IMR-90 (cell line): ENCODE measurements at regions not wholly inside any gene's neighbourhood (a gene's known extent, or its start where the extent isn't known, plus 50 kb on each side); places are given as distances from the start of the nearest gene placed in this dataset.

Experiments
- ATAC-seq: fragments of 200-7000 bp; cut with Tn5 transposase; 2 replicates; pipeline ENCODE4 v1.9.1; 2020; ENCODE audit warnings: low read depth, mild to moderate bottlenecking, moderate library complexity
- BruUV-seq: library from RNA; stranded (reverse); fragments of 400-500 nt; replicated peaks from 2 replicates; lab custom pipeline; 2021; lab: Mats Ljungman, UMichigan
- CTCF ChIA-PET: fragments of 300-600 bp; formaldehyde crosslinking; extraction: SDS; loops from one replicate; lab custom pipeline; 2021; ENCODE audit warnings: antibody characterized with exemption; lab: Yijun Ruan, JAX
- POLR2A ChIA-PET: fragments of 300-600 bp; sonication (Branson Sonifier 250); formaldehyde crosslinking; loops from one replicate; lab custom pipeline; 2022; ENCODE audit warnings: antibody characterized with exemption; ENCODE audit not compliant: unreplicated experiment; lab: Charles Lee
- DNase-seq: peaks from one replicate; pipeline ENCODE4 v3.0.0; 2013
- H2AFZ ChIP-seq: replicated peaks from 2 replicates; pipeline ENCODE3; 2013; ENCODE audit warnings: low read length, mild to moderate bottlenecking; ENCODE audit not compliant: poor library complexity
- H2AK5ac ChIP-seq: 2 replicates; pipeline ENCODE4 v1.6.1; 2013; ENCODE audit warnings: low read depth, low read length, inconsistent platforms
- H2AK9ac ChIP-seq: replicated peaks from 2 replicates; pipeline ENCODE3; 2013; ENCODE audit warnings: mild to moderate bottlenecking, low read depth, low read length, moderate library complexity; ENCODE audit not compliant: poor library complexity
- H2BK120ac ChIP-seq: 2 replicates; pipeline ENCODE4 v1.6.1; 2013; ENCODE audit warnings: low read depth, low read length, inconsistent platforms
- H2BK15ac ChIP-seq: 3 replicates; pipeline ENCODE4 v1.6.1; 2013; ENCODE audit warnings: low read depth, low read length, inconsistent platforms
- H2BK20ac ChIP-seq: 2 replicates; pipeline ENCODE4 v1.6.1; 2013; ENCODE audit warnings: low read depth, mild to moderate bottlenecking, inconsistent platforms, low read length, moderate library complexity
- H2BK5ac ChIP-seq: 2 replicates; pipeline ENCODE4 v1.6.1; 2013; ENCODE audit warnings: mild to moderate bottlenecking, low read depth, low read length, inconsistent platforms; ENCODE audit not compliant: poor library complexity, severe bottlenecking
- H3K14ac ChIP-seq: replicated peaks from 2 replicates; pipeline ENCODE4 v1.6.1; 2013; ENCODE audit warnings: low read depth, low read length, inconsistent platforms
- H3K18ac ChIP-seq: 2 replicates; pipeline ENCODE4 v1.6.1; 2013; ENCODE audit warnings: low read depth, low read length, control low read depth
- H3K23ac ChIP-seq: 2 replicates; pipeline ENCODE4 v1.6.1; 2013; ENCODE audit warnings: low read depth, low read length, inconsistent platforms
- H3K27ac ChIP-seq: 2 replicates; pipeline ENCODE4 v1.5.1; 2013; ENCODE audit warnings: mild to moderate bottlenecking, control low read depth, low read length; ENCODE audit not compliant: insufficient read depth
- H3K27me3 ChIP-seq: 2 replicates; pipeline ENCODE4 v1.6.1; 2013; ENCODE audit warnings: low read length; ENCODE audit not compliant: control insufficient read depth, insufficient read depth
- H3K36me3 ChIP-seq: 2 replicates; pipeline ENCODE4 v1.6.1; 2013; ENCODE audit warnings: low read length, mixed read lengths; ENCODE audit not compliant: control insufficient read depth, insufficient read depth
- H3K4ac ChIP-seq: 2 replicates; pipeline ENCODE4 v1.6.1; 2013; ENCODE audit warnings: low read depth, low read length, inconsistent platforms
- H3K4me1 ChIP-seq: 2 replicates; pipeline ENCODE4 v1.6.1; 2013; ENCODE audit warnings: low read length, mixed read lengths; ENCODE audit not compliant: control insufficient read depth, insufficient read depth
- H3K4me2 ChIP-seq: 2 replicates; pipeline ENCODE4 v1.6.1; 2013; ENCODE audit warnings: low read depth, mild to moderate bottlenecking, control low read depth, low read length, moderate library complexity
- H3K4me3 ChIP-seq: 2 replicates; pipeline ENCODE4 v1.5.1; 2013; ENCODE audit warnings: low read depth, mild to moderate bottlenecking, control low read depth, low read length, moderate library complexity; ENCODE audit not compliant: insufficient read depth
- H3K56ac ChIP-seq: 2 replicates; pipeline ENCODE4 v1.6.1; 2013; ENCODE audit warnings: low read length, inconsistent platforms; ENCODE audit not compliant: insufficient read depth; ENCODE audit errors: extremely low read depth
- H3K79me1 ChIP-seq, 2 experiments: 2 replicates each; pipeline ENCODE4 v1.6.1; 2013; ENCODE audit warnings: low read length in 2 of 2, inconsistent platforms in 1 of 2, low read depth in 1 of 2
- H3K9ac ChIP-seq: 2 replicates; pipeline ENCODE4 v1.6.1; 2013; ENCODE audit warnings: low read depth, low read length, control low read depth
- H3K9me1 ChIP-seq: 2 replicates; pipeline ENCODE4 v1.6.1; 2013; ENCODE audit warnings: low read length, inconsistent platforms; ENCODE audit not compliant: insufficient read depth
- H3K9me3 ChIP-seq: 2 replicates; pipeline ENCODE4 v1.6.1; 2013; ENCODE audit warnings: low read length; ENCODE audit not compliant: control insufficient read depth, insufficient read depth
- H4K20me1 ChIP-seq: 2 replicates; pipeline ENCODE4 v1.6.1; 2013; ENCODE audit warnings: low read length, inconsistent platforms; ENCODE audit not compliant: insufficient read depth
- H4K5ac ChIP-seq: 2 replicates; pipeline ENCODE4 v1.6.1; 2013; ENCODE audit warnings: mild to moderate bottlenecking, low read depth, low read length, control low read depth
- H4K8ac ChIP-seq, 2 experiments: 2 replicates each; pipeline ENCODE4 v1.6.1; 2013; ENCODE audit warnings: low read depth in 2 of 2, low read length in 2 of 2, control low read depth in 1 of 2, inconsistent platforms in 1 of 2
- H4K91ac ChIP-seq: 2 replicates; pipeline ENCODE4 v1.6.1; 2013; ENCODE audit warnings: low read depth, low read length, inconsistent platforms; ENCODE audit not compliant: insufficient read depth
- BHLHE40 ChIP-seq: fragments of 150-350 bp; IDR thresholded peaks from 2 replicates; pipeline ENCODE4 v1.6.1; 2016; ENCODE audit warnings: mild to moderate bottlenecking, low read depth, low read length
- CHD1 ChIP-seq: IDR thresholded peaks from 2 replicates; pipeline ENCODE4 v1.6.1; 2012; ENCODE audit warnings: low read depth, low read length, improper control_type of control experiment
- FOS ChIP-seq: fragments of 150-350 bp; IDR thresholded peaks from 2 replicates; pipeline ENCODE4 v1.6.1; 2016; ENCODE audit warnings: low read depth, low read length
- MAFK ChIP-seq: IDR thresholded peaks from 2 replicates; pipeline ENCODE4 v1.6.1; 2012; ENCODE audit warnings: low read depth, low read length, improper control_type of control experiment
- MXI1 ChIP-seq: IDR thresholded peaks from 2 replicates; pipeline ENCODE4 v1.6.1; 2012; ENCODE audit warnings: low read depth, mild to moderate bottlenecking, low read length, moderate library complexity, borderline replicate concordance
- NFE2L2 ChIP-seq: fragments of 150-350 bp; IDR thresholded peaks from 2 replicates; pipeline ENCODE4 v1.6.1; 2016; ENCODE audit warnings: low read depth, mild to moderate bottlenecking, low read length
- POLR2A ChIP-seq: IDR thresholded peaks from 2 replicates; pipeline ENCODE4 v1.6.1; 2012; ENCODE audit warnings: mild to moderate bottlenecking, low read depth, low read length
- RFX5 ChIP-seq: IDR thresholded peaks from 2 replicates; pipeline ENCODE4 v1.8.0; 2012; ENCODE audit warnings: low read depth, mild to moderate bottlenecking, low read length, moderate library complexity
- WGBS, 2 experiments: methylation state at CpG; one replicate each; pipeline versions ENCODE4 v1.1.5 to v1.1.7; 2013; ENCODE audit warnings: missing lambda C conversion rate in 2 of 2; ENCODE audit not compliant: insufficient read length in 1 of 2; ENCODE audit errors: extremely low coverage in 2 of 2; 5-methylcytosine and 5-hydroxymethylcytosine counted together
- dilution Hi-C: fragments of 300-500 bp; cut with HindIII; formaldehyde crosslinking; loops from one replicate; pipeline ENCODE4 v1.14.3; 2018; ENCODE audit warnings: low sequenced_read_pairs; ENCODE audit not compliant: unreplicated experiment
- in situ Hi-C: fragments of 300-500 bp; cut with MboI; formaldehyde crosslinking; loops from 3 replicates; pipeline ENCODE4 v1.14.3; 2019; ENCODE audit warnings: low sequenced_read_pairs, inconsistent platforms, mixed read lengths
- intact Hi-C: fragments of 100-400 bp; cut with micrococcal nuclease; formaldehyde crosslinking; loops from 2 replicates; pipeline ENCODE4 v1.10.0; 2022
- TF ChIP-seq, protein P1 (sequence below): conservative IDR thresholded peaks from 2 replicates; pipeline ENCODE4 v1.5.1; 2012; ENCODE audit warnings: mild to moderate bottlenecking, low read depth, low read length, improper control_type of control experiment
- TF ChIP-seq, protein P2 (sequence below): fragments of 150-350 bp; IDR thresholded peaks from 2 replicates; pipeline ENCODE4 v1.6.1; 2017; ENCODE audit warnings: mild to moderate bottlenecking, antibody characterized with exemption, low read length, low read depth
- TF ChIP-seq, protein P3 (sequence below): fragments of 150-350 bp; IDR thresholded peaks from 2 replicates; pipeline ENCODE4 v1.6.1; 2016; ENCODE audit warnings: low read depth, mild to moderate bottlenecking, low read length, moderate library complexity, borderline replicate concordance

DNA sequence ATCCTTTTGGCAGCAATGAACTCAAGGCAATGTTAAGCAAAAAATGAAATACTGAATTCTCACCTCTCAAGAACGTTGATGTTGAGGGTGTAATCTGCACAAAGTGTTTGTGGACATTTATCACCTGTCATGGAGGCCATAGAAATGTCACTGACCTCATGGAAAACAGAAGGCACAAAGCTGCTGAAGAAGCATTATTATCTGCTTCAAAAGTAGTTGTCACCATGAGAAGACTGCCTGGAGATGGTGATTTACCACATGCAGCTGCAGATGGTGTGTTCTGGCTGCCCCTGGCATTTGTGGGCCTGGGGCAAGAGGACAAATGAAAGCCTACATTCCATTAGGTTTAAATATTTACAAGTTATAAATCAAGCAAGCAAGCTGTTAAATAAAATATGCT is 116.8 kb upstream of the RPS6KA3 start:
- Histone ChIP-seq H2AFZ (no peak overlapping the region), H2BK20ac (no peak overlapping the region), H3K27me3 (0 out of 2 replicates have a peak, but pooled peaks cover 2% of the 10 kb centered on the region), H3K14ac (no peak overlapping the region), H3K56ac (no peak overlapping the region), H3K9ac (no peak overlapping the region), H4K5ac (no peak overlapping the region), H3K36me3 (no peaks in the 10 kb centered on the region), H2BK5ac (no peak overlapping the region), H2BK15ac (no peak overlapping the region), H4K91ac (no peak overlapping the region), H3K4me3 (no peak overlapping the region), H4K20me1 (no peaks in the 10 kb centered on the region), H3K9me3 (no peaks in the 10 kb centered on the region), H3K4me2 (no peak overlapping the region), H3K79me1 (no peaks in the 10 kb centered on the region), H3K18ac (no peak overlapping the region), H2AK9ac (no peak overlapping the region), H2BK120ac (no peak overlapping the region), H3K4ac (no peak overlapping the region), H2AK5ac (no peak overlapping the region), H3K4me1 (no peaks in the 10 kb centered on the region), H3K9me1 (no peaks in the 10 kb centered on the region), H3K23ac (no peak overlapping the region), H3K27ac (no peak overlapping the region), H4K8ac (no peak overlapping the region)
- dilution Hi-C loops (no loop called here), in situ Hi-C loops (no loop called here), intact Hi-C loops (no loop called here)
- BruUV-seq: no TSS peak
- no CpG with 5 or more reads among the region's 1 CpG for WGBS, 2 experiments
- no peak for TF ChIP-seq RFX5
- TF ChIP-seq NFE2L2: no peak
- TF ChIP-seq BHLHE40: no peak
- TF ChIP-seq, protein P1, sequence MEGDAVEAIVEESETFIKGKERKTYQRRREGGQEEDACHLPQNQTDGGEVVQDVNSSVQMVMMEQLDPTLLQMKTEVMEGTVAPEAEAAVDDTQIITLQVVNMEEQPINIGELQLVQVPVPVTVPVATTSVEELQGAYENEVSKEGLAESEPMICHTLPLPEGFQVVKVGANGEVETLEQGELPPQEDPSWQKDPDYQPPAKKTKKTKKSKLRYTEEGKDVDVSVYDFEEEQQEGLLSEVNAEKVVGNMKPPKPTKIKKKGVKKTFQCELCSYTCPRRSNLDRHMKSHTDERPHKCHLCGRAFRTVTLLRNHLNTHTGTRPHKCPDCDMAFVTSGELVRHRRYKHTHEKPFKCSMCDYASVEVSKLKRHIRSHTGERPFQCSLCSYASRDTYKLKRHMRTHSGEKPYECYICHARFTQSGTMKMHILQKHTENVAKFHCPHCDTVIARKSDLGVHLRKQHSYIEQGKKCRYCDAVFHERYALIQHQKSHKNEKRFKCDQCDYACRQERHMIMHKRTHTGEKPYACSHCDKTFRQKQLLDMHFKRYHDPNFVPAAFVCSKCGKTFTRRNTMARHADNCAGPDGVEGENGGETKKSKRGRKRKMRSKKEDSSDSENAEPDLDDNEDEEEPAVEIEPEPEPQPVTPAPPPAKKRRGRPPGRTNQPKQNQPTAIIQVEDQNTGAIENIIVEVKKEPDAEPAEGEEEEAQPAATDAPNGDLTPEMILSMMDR: no peak
- no peak for TF ChIP-seq POLR2A
- TF ChIP-seq CHD1: no peak
- no peak for TF ChIP-seq MXI1
- TF ChIP-seq MAFK: no peak
- no peak for TF ChIP-seq FOS
- TF ChIP-seq, protein P2, sequence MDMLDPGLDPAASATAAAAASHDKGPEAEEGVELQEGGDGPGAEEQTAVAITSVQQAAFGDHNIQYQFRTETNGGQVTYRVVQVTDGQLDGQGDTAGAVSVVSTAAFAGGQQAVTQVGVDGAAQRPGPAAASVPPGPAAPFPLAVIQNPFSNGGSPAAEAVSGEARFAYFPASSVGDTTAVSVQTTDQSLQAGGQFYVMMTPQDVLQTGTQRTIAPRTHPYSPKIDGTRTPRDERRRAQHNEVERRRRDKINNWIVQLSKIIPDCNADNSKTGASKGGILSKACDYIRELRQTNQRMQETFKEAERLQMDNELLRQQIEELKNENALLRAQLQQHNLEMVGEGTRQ: no peak
- TF ChIP-seq, protein P3, sequence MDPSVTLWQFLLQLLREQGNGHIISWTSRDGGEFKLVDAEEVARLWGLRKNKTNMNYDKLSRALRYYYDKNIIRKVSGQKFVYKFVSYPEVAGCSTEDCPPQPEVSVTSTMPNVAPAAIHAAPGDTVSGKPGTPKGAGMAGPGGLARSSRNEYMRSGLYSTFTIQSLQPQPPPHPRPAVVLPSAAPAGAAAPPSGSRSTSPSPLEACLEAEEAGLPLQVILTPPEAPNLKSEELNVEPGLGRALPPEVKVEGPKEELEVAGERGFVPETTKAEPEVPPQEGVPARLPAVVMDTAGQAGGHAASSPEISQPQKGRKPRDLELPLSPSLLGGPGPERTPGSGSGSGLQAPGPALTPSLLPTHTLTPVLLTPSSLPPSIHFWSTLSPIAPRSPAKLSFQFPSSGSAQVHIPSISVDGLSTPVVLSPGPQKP: no peak
- no peak for DNase-seq
- no peak for ATAC-seq
- ChIA-PET CTCF (no interaction called here), POLR2A (no interaction called here)
